Suppressor macrophage treated with lipopolysaccharide for 4 hours (primary cell): ENCODE measurements at regions not wholly inside any gene's neighbourhood (a gene's known extent, or its start where the extent isn't known, plus 50 kb on each side); places are given as distances from the start of the nearest gene placed in this dataset.

Experiments
- DNase-seq: peaks from one replicate; pipeline ENCODE4 v3.0.0-alpha.2; 2020

DNA sequence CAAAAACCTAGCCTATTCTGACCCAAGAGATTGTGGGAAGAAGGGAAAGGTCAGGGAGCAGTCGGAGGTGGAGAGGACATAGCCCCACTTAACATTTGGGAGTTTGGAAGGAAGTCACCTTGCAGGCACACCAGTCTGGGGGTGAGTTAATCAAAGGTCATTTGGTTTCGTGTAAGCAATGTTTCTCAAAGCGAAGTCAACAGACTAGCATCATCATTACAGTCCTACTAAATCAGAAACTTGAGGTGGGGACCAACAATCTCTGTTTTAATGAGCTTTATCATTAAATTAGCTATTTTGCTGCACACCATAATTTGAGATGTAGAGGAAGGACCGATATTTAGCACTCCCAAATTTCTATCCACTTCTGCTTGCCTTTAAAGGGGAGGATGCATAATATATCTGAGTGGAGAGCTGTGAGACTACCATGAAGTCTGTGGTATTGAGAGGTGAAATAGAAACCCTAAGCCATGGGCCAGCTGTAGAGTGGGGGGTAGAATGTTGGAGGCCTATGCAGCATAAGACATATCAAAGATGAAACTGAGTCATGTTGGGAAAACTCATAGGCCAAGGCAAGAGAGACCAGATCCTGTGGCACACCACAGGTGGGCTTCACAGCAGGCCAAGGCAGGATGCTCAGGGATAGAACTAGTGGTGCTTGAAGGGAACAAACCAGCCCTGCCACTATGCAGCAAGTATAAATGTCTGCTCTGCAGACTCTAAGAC, 141.7 kb upstream of the ANKFN1 start:
- no peak for DNase-seq

DNA sequence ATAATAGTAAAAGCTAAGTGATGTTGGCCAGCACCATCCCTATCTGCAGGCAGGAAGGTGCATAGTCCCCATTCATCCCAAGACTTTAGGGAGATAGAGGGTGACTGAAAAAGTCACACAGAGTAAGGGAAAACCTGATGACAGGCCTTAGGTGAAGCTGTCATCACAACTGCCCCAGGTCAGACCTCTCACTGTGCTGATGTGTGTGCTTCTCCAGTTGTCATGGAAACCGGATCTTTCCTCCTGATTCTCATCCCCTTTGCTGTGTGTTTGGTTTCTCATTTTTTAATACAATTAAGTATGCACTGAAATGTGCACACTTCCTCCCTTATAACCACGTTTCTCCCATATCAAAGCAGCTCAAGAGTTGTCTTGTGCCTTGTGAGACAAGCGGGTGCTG, 135.1 kb upstream of the ANKFN1 start:
- no peak for DNase-seq

DNA sequence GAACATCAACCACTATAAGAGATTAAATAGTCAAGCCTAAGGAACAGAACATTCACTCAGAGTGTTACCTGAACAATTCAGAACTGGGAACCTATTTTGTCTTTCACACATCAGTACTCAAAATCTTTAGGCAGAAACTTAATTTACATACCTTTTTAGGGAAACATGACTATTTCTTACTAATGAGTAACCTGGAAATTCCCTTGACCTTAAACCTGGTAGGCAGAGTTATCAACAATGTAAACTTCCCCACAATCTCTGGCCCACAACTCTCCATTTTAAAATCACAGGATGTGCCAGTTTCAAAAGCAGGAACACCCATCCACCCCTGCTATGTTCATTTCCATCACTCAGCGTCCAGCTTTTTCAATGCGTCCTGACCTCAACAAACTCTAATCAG, 132.9 kb upstream of the ANKFN1 start:
- DNase-seq = no peak

DNA sequence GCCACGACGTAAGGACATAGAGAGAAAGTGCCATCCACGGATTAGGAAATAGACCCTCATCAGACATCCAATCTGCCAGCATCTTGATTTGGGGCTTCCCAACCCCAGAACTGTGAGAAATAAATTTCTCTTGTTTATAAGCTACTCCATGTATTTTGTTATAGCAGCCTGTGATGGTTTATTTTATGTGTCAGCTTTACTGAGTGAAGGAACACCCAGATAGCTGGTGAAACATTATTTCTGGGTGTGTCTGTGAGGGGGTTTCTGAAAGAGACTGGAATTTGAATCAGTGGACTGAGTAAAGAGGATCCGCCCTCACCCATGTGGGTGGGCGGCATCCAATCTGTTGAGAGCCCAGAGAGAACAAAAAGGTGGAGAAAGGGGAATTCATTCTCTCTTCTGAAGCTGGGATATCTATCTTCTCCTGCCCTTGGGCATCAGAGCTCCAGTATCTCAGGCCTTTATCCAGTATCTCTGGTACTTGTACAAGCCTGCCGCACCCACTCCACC, 131.5 kb upstream of the ANKFN1 start:
- no peak for DNase-seq

DNA sequence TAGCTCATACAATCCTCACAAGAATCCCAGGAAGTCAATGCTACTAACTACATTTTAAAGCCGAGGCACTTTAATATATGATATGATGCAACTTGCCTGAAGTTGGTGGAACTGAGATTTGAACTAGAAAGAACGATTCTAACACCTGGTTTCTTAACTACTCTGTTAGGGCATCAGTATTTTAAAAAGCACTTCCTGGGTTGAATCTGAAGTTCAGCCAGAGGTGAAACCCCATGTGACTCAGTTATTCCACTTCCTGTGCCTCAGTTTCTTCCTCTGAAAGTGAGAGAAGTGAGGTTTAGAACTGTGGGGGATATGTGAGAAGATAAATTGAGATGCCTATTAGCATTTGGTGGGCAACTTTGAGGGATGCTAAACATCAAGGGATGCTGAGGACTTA, 129.4 kb upstream of the ANKFN1 start:
- no peak for DNase-seq

DNA sequence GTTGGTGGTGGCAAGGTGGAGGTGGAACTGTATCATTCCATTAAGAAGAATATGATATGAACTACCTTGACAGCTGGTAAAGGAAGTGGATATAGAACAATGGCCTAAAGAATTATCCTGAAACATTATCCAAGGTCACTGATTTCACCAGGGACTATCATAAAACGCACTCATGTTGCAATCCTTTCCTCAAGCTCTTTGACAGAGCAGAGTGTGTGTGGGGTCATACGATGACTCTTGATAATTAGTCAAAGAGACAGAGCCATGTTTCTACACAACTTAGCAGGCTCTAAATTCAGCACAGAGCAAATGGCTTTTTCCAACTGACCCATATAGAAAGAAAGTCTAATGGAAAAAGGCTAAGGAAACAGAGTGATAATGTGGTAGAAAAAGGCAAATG, 126.4 kb upstream of the ANKFN1 start:
- no peak for DNase-seq

DNA sequence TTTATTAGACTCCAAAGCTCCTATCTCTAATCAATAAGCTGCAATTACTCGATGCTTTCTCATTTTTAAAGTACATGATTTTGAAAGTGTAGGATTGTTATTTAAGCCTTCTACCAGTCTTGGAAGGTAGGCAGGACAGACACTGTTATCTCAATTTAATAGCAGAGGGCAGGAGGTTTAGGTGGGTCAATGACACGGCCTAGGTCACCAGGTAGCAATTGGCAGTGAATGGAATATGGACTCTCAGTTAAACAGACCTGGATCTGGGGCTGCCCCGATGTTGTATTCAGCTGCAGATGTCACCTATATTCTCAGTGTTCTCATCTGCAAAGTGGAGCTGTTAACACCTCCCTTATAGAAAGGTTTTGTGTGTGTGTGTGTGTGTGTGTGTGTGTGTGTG, 124.4 kb upstream of the ANKFN1 start:
- no peak for DNase-seq

DNA sequence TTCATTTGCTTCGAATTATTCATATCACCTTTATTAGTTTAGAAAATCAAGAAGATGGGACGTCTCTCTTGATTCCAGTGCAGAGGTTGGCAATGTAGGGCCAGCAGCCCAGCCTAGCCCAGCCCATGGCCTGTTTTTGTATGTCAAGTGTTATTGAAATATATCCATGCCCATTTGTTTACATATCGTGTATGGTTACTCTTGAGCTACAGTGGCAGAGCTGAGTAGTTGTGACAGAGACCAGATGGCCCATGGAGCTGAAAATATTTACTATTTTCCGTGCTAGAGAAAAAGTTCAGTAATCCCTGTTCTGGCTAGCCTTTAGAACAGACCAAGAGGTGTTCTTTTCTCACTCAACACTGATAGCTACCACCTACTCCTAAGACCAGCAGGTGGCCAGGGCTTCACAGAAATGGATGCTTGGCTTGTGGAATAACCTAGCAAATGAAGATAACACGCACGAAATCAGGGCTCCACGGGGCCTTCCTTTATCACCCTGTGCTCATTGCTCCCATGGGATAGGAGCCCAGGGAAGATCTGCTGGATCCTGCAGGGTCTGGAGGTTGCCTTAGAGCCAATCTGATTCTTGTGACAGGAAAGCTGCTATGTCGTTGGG, 123.2 kb upstream of the ANKFN1 start:
- DNase-seq = no peak

DNA sequence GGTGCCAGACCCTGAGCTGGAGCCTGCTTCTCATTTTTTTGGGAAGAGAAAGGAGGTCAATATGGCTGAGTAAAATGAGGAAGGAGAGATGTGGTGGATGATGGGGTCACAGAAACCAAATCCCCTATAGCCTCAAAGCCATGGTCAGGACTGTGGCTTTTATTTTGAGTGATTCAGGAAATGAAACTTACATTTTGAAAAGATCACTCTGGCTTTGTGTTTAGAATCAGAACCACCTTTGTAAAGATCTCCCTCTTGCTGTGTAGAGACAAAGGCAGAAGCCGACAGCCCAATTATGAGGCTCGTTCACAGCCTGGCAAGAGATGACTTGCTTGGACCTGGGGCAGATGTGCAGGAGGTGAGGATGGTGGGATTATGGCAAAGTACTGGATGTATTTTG, 121.6 kb upstream of the ANKFN1 start:
- DNase-seq = no peak

DNA sequence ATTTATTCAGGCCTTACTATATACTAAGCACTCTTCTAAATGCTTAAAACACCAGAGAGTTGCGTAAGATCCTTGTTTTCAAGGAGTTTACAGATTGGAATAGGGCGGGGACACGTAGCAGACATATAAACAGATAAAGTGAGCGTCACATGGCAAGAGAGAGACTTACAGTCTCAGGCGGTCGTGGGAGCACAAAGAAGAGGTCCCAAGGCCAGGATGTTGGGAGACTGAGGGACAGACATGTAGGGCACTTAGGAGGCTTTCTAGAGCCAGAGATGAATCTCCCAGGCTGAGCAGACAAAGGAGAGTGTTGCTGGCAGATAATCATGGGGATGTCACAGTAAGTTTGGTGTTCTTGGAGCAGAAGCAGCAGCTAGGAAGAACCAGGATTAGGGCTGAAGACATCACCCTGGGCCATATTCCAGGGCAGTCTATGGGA, 119.1 kb upstream of the ANKFN1 start:
- no peak for DNase-seq

DNA sequence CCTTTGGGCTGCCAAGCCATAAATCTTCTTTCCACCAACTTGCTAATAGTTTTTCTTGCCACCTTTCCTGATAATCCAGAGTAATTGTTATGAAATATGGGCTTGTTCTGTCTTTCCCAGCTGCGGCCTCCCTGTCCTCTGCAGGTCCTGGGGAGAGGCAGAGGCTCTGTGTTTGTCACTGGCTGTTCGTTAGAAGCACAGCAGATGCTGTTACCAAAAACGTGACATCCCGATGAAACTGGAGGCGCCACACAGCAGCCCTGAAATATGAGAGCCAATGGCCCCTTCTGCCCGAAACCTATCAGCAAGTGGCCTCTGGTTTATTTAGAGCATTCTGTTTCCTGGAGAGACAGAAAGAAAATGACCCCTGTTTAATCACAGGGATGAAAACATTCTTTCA, 115.1 kb upstream of the ANKFN1 start:
- no peak for DNase-seq

DNA sequence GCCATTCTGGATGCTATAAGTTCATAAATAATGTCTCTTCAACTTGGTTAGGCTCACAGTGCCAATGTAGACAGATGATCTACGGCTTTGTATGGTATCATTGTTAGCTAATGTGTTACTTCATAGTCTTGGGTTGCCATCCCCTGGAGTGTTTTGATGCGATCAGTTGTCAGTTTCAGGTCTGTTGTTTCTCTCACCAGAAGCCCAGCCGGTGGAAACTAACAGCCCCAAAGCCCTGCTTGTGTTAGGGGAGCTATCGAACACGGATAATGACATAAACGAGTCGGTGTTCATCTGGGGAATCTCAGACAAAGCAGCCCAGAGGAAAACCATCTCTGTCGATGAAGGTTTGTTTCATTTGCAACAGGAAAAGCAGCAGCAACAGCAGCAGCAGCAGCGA, 107.4 kb upstream of the ANKFN1 start:
- no peak for DNase-seq

DNA sequence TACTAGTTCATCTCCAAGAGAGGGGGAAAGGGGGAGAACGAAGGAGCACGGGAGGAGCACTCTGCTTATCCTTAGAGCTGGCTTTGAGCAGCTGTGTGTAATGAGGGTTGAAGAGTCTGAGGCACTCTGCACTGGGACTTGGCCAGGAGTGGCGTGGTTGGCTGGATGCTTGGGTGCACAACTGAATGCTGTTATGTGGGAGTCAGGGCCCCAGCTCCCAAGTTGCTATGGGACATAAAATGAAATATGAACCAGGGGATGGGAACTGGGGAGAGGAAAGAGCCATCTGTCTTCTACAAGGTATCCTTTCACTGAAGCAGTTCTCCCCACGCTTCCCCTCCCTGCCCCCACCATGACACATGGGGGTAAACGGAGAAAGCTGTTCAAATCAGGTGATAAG, 105.9 kb upstream of the ANKFN1 start:
- DNase-seq = no peak

DNA sequence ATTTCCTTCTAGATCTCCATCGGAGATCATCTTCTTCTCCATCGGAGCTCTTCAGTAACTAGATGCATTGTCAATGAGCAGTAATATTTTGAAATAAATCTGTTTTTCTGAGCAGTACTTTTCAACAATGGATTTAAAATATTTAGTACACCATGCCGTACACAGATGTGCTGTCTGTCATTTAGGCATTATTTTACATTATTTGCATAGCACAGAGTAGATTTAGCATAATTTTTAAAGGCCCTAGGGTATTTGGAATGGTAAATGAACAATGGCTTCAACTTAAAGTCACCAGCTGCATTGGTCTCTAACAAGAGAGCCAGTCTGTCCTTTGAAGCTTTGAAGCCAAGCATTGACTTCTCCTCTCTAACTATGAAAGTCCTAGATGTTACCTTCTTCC, 95.4 kb upstream of the ANKFN1 start:
- no peak for DNase-seq

DNA sequence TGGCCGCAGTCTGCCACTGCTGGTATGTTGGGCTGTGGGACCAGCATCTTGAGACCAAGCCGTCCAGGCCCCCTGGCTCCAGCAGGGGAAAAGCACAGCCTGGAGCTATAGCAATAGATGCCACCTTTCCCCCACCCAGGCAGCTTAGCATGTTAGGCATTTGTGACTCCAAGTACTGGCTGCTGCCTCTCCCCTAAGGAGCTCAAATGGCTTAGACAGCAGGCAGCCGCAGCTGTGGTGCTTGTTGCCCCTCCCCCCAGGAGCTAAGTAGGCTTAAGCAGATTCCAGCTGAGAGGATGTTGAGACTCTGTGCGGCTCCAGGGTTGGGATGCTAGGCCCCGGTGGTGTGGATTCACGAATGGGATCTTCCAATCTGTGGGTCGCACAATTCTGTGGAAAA, 88.8 kb upstream of the ANKFN1 start:
- no peak for DNase-seq

DNA sequence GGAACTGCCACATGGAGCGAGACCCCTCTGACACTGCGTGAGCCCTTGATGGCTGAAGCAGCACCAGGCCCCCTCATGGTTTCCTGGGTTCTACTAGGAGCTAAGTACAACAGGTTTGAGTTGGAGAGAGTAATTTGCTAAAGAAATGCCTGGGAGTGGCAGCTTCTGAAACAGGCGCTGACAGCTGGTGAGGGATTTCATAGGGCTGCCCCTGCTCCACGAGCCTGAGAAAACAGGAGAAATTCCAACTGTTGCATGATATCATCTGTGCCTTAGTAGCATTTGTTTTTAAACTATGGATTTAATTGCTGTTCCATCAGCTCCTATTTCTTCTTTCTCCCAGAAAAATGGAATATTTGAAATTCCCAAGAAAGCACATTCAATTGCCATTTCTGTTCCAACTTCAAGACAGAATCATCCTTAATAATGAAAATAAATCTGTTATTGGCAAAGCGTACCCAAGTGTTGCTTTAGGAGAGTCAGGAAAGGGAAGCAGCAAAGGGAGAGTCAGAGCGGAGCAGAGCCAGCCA, 78.8 kb upstream of the ANKFN1 start:
- no peak for DNase-seq

DNA sequence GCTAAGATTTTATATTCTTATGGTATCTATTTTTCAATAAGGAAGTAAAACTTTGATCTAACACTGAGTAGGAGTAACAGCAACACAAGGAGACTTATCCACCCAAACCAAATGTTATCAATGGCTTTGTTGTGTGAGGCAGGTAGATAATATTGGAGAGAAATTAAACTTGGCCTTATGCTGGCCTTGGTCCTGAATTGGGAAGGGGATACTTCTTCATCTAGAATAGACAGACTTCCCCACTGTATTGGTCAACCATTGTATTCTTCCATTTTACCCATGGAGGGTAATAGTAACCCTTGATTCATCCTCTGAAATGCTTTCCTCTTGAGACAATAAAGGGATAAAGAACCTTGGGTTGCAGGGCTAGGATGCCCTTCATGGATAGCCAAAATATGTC, 76.3 kb upstream of the ANKFN1 start:
- no peak for DNase-seq

DNA sequence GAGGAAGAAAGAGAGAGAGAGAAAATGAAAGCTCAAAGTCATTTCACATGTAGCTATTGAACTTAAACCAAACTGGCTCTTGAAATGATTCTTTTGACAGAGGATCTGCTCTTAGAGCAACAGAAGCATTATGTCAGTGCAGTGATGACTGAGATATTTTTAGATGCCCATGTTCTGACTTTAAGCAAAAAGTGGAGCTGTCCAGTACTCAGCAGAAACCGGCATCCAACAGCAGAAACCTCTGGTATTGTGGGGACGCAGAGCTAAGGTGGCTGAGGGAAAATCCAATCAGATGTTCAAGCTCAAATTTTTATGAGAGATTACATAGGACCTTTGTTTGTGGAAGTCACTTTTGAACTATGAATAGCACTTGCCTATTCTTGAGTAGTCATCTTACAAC, 69.8 kb upstream of the ANKFN1 start:
- DNase-seq = no peak

DNA sequence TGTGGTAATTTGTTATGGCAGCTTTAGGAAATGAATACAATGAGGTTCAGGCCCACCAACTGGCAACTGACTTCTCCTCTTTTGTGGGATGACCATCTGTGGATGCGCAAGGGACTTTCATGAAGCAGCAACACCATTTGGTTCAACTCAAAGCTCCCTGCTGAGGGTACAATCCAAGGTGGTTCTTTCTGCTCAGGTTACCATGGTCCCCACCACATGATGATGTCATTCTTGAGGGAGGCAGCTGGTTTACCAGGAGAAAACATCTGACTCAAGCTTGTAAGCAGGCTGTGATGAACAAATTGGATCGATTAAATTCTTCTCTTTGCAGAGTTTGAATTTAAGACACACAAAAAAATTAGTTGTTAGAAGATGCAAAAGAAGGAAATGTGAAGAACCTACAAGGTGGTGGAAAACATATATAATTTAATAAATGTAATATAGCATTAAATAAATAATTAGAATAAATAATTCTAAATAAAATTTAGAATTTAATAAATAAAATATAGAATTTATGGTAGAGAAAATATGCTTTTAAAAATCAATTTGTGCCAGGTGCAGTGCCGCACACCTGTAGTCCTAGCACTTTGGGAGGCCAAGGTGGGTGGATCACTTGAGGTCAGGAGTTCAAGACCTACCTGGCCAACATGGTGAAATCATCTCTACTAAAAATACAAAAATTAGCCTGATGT, 67.6 kb upstream of the ANKFN1 start:
- no peak for DNase-seq

DNA sequence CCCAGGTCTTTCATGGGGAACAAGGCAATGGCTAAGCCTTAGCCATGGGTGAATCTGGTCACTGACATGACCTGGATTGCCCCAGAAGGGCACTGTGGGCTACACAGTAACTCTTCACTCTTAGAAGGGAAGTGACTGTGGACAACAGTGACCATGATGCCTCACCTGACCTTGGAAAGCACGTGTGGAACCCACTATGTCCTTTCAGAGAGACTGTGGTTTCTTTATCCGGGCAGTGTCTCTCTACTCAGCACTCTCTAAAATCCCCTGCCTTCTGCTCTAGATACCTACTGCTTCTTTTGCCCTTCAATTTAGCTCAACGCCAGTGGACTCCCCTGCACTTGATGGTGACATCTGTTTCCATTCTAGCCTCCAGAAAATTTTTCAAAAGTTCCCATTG, 66.1 kb upstream of the ANKFN1 start:
- no peak for DNase-seq

DNA sequence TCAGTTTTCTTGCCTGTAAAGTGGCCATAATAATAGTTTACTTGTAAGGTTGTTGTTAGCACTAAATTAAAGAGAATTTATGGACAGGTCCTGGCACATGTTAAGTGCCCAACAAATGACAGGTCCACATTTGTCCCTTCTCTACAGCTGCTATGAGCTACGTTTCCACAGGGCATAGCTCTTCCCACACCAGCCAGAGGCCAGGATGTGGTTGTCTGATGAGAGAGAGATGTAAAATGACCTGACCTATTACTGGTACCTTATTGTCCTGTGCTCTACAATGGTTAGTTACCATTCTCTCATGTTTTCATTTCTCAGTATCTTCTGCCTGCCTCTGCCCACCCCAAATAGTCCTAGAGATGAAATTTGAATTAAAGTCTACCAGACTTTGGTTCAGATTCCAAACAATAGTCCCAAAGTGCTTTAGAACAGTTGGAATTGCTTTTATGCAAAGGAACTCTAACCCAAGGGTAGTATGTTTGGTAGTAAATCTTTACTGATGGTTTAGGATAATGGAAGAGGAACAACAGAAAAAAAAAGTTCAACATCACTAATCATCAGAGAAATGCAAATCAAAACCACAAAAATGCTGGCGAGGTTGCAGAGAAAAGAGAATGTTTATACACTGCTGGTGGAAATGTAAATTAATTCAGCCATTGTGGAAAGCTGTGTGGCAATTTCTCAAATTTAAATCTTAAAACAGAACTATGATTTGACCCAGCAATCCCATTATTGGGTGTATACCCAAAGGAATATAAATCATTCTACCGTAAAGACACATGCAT, 57.1 kb upstream of the ANKFN1 start:
- no peak for DNase-seq

DNA sequence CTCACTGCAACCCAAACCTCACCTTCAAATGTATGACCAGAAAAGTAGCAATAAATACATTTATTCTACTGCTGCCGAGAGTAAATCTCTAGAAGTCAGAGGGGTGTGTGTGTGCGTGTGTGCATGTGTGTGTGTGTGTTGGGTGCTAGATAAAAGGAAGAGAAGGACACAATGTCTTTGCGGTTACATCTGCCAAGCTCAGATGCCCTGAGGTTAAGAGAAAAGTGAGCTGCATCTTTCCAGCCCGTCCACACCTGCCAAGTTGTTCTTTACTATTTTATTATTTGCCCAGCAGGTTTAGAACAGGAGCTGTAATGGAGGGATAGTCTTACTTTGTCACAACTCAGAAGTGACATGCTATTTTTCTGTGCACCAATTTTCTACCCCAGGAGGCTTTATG, 54.5 kb upstream of the ANKFN1 start:
- no peak for DNase-seq

DNA sequence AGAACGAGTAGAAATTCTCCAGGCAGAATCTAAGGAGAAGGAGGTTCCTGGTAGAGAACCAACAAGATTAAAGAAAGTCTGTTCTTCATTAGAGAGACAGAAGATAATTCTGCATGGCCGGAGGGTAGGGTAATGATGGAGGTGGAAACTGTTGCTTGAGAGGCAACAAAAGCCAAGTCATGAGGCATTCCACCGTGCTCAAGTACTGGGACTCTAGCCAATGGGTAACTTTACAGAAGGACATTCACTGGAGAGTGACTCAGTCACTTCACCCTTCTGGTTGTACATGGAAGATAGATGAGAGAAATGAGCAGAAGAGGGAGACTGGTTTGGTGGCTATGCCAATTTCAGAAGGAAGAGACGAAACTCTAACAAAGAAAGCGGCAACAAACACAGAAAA, 53.6 kb upstream of the ANKFN1 start:
- DNase-seq = no peak
